Type B pancreatic cell (in vitro differentiated cells): ENCODE measurements at regions not wholly inside any gene's neighbourhood (a gene's known extent, or its start where the extent isn't known, plus 50 kb on each side); places are given as distances from the start of the nearest gene placed in this dataset.
"Not testable (repeated sequence)": the region's sequence is repeated elsewhere in the genome, so short reads cannot be mapped to it uniquely, and the experiment has no call there.

ENCODE experiments used
- DNase-seq: peaks from one replicate; pipeline ENCODE4 v3.0.0; 2021; ENCODE audit warnings: mixed read lengths; ENCODE audit not compliant: unreplicated experiment; ENCODE audit errors: extremely low spot score
- H3K27ac Mint-ChIP-seq: 2 replicates; pipeline ENCODE4 v1.8.0; 2021; ENCODE audit warnings: mild to moderate bottlenecking, mixed read lengths
- H3K27me3 Mint-ChIP-seq: 2 replicates; pipeline ENCODE4 v1.8.0; 2021; ENCODE audit warnings: mixed read lengths
- H3K36me3 Mint-ChIP-seq: 2 replicates; pipeline ENCODE4 v1.8.0; 2021; ENCODE audit warnings: mixed read lengths
- H3K4me1 Mint-ChIP-seq: one replicate; pipeline ENCODE4 v1.8.0; 2021; ENCODE audit warnings: mixed read lengths; ENCODE audit not compliant: unreplicated experiment
- H3K4me3 Mint-ChIP-seq: 2 replicates; pipeline ENCODE4 v1.8.0; 2021; ENCODE audit warnings: mild to moderate bottlenecking, mixed read lengths
- H3K9me3 Mint-ChIP-seq: 2 replicates; pipeline ENCODE4 v1.8.0; 2021; ENCODE audit warnings: mixed read lengths

DNA sequence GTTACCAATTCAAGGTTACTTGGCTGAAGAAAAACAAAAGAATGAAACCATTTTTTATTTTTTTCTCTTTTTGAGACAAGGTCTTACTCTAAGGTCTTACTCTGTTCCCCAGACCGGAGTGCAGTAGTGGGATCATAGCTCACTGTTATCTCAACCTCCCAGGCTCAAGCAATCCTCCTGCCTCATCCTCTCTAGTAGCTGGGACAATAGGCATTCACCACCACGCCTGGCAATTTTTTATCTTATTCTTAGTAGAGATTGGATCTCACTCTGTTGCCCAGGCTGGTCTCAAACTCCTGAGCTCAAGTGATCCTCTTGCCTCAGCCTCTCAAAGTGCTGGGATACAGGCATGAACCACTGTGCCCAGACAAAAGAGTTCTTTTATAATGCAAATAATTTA lies 3732.0 kb upstream of the OR11H1 start:
- not testable (repeated sequence) for H3K36me3 Mint-ChIP-seq, H3K27ac Mint-ChIP-seq, H3K9me3 Mint-ChIP-seq, H3K27me3 Mint-ChIP-seq, H3K4me3 Mint-ChIP-seq, H3K4me1 Mint-ChIP-seq, DNase-seq

DNA sequence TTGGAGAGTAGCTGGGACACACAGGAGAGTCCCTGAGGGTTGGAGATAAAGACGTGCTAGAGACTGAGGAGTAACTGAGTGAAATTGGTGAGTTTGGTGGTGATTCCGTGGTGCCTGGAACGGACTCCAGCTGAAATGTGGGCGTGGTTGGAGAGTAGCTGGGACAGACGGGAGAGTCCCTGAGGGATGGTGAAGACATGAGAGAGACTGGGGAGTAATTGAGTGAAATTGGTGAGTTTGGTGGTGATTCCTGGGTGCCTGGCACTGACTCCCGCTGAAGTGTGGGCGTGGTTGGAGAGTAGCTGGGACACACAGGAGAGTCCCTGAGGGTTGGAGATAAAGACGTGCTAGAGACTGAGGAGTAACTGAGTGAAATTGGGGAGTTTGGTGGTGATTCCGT lies 3712.5 kb upstream of the OR11H1 start:
- peaks cover 14% of the 10 kb centered on the region for H3K9me3 Mint-ChIP-seq
- H3K4me1 Mint-ChIP-seq, DNase-seq, H3K4me3 Mint-ChIP-seq, H3K27me3 Mint-ChIP-seq, H3K36me3 Mint-ChIP-seq, H3K27ac Mint-ChIP-seq: not testable (repeated sequence)

DNA sequence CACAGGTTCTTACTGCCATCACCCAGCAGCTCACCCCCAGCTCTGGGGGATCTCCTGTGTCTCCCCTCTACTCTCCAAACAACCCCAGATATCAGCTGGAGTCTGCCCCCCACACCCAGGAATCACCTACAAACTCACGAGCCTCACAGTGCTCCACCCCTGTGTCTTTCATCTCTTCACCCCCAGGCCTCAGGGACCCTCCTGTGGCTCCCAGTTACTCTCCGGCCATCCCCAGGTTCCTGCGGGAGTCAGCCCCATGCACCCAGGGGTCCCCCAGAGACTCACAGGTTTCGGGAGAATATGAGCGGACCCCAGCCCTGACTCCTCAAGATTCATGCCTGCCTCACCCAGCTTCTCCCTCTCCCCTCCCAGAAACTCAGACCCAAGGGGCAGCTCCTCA lies 3709.1 kb upstream of the OR11H1 start:
- H3K27ac Mint-ChIP-seq, H3K36me3 Mint-ChIP-seq, H3K4me3 Mint-ChIP-seq, H3K27me3 Mint-ChIP-seq, H3K4me1 Mint-ChIP-seq, DNase-seq: not testable (repeated sequence)
- H3K9me3 Mint-ChIP-seq, result peaks cover 14% of the 10 kb centered on the region

DNA sequence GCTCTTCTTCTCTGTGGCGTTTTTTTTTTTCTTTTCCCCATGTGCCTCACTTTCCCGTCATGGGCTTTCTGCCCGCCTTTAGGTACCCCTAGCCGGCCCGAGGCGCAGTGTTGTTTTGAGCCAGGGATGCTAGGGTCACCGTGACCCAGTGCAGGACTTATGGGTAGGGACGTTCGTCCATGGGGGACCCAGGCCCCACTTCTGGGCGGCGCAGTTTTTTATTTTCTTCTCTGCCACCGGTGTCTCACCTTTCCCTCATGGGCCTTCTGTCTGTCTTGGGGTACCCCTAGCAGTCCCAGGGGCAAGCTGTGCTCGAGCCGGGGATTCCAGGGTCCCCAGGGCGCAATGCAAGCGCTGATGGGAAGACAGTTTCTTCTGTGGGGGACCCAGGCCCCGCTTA lies 3705.7 kb upstream of the OR11H1 start:
- DNase-seq, H3K36me3 Mint-ChIP-seq, H3K27me3 Mint-ChIP-seq, H3K4me1 Mint-ChIP-seq, H3K9me3 Mint-ChIP-seq, H3K4me3 Mint-ChIP-seq, H3K27ac Mint-ChIP-seq: not testable (repeated sequence)

DNA sequence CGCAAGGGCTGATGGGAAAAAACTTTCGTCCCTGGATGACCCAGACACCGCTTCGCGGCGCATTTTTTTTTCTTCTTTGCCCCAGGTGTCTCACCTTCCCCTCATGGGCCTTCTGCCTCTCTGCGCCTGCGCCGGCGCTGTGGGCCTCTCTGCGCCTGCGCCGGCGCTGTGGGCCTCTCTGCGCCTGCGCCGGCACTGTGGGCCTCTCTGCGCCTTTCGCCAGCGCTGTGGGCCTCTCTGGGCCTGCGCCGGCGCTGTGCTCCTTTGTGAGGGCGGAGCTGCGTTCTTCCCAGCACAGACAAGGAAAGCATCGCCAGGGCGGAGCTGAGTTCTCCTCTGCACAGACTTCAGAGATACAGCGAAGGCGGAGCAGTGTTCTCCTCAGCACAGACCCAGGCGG lies 3703.0 kb upstream of the OR11H1 start:
- H3K4me1 Mint-ChIP-seq, H3K36me3 Mint-ChIP-seq, DNase-seq, H3K27ac Mint-ChIP-seq, H3K4me3 Mint-ChIP-seq, H3K27me3 Mint-ChIP-seq, H3K9me3 Mint-ChIP-seq: not testable (repeated sequence)

DNA sequence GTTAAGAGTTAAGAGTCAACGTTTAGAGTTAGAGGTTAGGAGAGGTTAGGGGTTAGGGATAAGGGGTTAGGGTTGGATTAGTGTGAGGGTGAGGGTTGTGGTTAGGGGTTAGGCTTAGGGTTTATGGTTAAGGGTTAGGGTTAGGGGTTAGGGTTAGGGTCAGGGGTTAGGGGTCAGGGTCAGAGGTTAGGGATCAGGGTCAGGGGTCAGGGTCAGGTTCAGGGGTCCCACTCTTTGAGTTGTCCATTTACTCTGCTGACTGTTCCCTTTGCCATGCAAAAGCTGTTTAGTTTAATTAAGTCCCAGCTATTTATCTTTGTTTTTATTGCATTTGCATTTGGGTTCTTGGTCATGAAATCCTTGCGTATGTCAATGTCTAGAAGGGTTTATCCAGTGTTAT lies 3702.0 kb upstream of the OR11H1 start:
- not testable (repeated sequence) for H3K36me3 Mint-ChIP-seq, H3K4me3 Mint-ChIP-seq, H3K27me3 Mint-ChIP-seq, DNase-seq, H3K9me3 Mint-ChIP-seq, H3K4me1 Mint-ChIP-seq, H3K27ac Mint-ChIP-seq

DNA sequence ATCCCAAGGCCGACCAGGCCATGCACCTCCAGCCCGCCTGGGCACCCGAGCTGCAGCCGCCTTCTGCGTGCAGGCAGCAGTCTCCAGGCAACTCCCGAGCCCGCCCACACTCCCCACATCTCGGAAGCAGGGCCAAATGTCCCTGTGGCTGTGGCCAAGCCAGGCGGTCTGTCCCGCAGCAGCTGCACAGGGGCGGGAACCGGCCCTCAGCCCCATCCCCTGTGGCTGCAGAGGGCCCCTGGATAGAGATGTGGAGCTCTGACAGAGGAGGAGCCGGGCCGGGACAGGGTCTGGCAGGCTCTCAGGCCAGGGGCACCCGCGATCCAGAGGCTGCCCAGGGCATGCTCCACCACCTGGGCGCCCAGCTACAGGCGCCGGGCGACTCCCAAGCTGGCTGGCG lies 3698.6 kb upstream of the OR11H1 start:
- H3K4me3 Mint-ChIP-seq, H3K4me1 Mint-ChIP-seq, H3K36me3 Mint-ChIP-seq, H3K27ac Mint-ChIP-seq, H3K9me3 Mint-ChIP-seq, H3K27me3 Mint-ChIP-seq: not testable (repeated sequence)
- peak; percentile 79 for DNase-seq
